ENCODE measurements at regions not wholly inside any gene's neighbourhood (a gene's known extent, or its start where the extent isn't known, plus 50 kb on each side); places are given as distances from the start of the nearest gene placed in this dataset.

GRCh38 chr1:45272913-45273371, 53.8 kb upstream of the HPDL start:
- H3K4me3 ChIP-seq = no peak overlapping the region
- H2AFZ ChIP-seq = no peak overlapping the region; the same call in 1 of the 2 replicates
- no peak overlapping the region for H3K27ac ChIP-seq
- H3K79me2 ChIP-seq (ENCODE audit: low read depth) = no peaks in the 10 kb centered on the region
- no peaks in the 10 kb centered on the region for H4K20me1 ChIP-seq (ENCODE audit: insufficient read depth)
- intact Hi-C loops (cut with micrococcal nuclease; ENCODE audit: unreplicated experiment) = no loop called here
- H3K9me2 ChIP-seq (ENCODE audit: insufficient read depth) = no peaks in the 10 kb centered on the region; the same call in 1 of the 2 replicates
- H3K36me3 ChIP-seq (ENCODE audit: low read depth) = no peaks in the 10 kb centered on the region
- H3K4me2 ChIP-seq = no peak overlapping the region
- 0 out of 2 replicates have a peak, but pooled peaks cover 4% of the 10 kb centered on the region for H3K4me1 ChIP-seq (replicated peaks; ENCODE audit: insufficient read depth)
- ChIA-PET CTCF (no interaction called here), POLR2A (ENCODE audit: unreplicated experiment) (no interaction called here)
- BruUV-seq (replicated peaks) = no TSS peak
- no peaks in the 10 kb centered on the region for H3F3A ChIP-seq (ENCODE audit: insufficient read depth, low read depth)
- TF ChIP-seq CTCF (conservative IDR thresholded peaks at IDR 0.05) = no peak
- no peak for TF ChIP-seq EZH2 (IDR thresholded peaks at IDR 0.05; ENCODE audit: low read depth)
- no peaks in the 10 kb centered on the region for H3K27me3 ChIP-seq (ENCODE audit: insufficient read depth, low read depth)
- DNase-seq = peak in 1 of 2 experiments; percentile 55
- no peaks in the 10 kb centered on the region; the same call in 1 of the 2 replicates for H3K9me3 ChIP-seq (ENCODE audit: insufficient read depth, low read depth)

GRCh38 chr1:45275054-45275453, 51.6 kb upstream of the HPDL start:
- Histone ChIP-seq H3K36me3 (ENCODE audit: low read depth) (no peaks in the 10 kb centered on the region), H3F3A (ENCODE audit: insufficient read depth, low read depth) (no peaks in the 10 kb centered on the region), H3K9me3 (ENCODE audit: insufficient read depth, low read depth) (no peaks in the 10 kb centered on the region; the same call in 1 of the 2 replicates), H3K9me2 (ENCODE audit: insufficient read depth) (no peaks in the 10 kb centered on the region; the same call in 1 of the 2 replicates), H3K79me2 (ENCODE audit: low read depth) (no peaks in the 10 kb centered on the region), H3K27ac (no peak overlapping the region), H3K4me3 (no peak overlapping the region), H4K20me1 (ENCODE audit: insufficient read depth) (no peaks in the 10 kb centered on the region), H3K4me2 (no peak overlapping the region), H2AFZ (no peak overlapping the region), H3K4me1 (replicated peaks; ENCODE audit: insufficient read depth) (0 out of 2 replicates have a peak, but pooled peaks cover 4% of the 10 kb centered on the region), H3K27me3 (ENCODE audit: insufficient read depth, low read depth) (no peaks in the 10 kb centered on the region)
- ChIA-PET CTCF (interaction anchor here (0.6 kb wide), 1 partner anchor 28 kb away, joined by 5 read pairs; no protein-coding TSS in a partner anchor), POLR2A (ENCODE audit: unreplicated experiment) (no interaction called here)
- no TSS peak for BruUV-seq (replicated peaks)
- TF ChIP-seq CTCF (conservative IDR thresholded peaks at IDR 0.05) = no peak
- no peak for TF ChIP-seq EZH2 (IDR thresholded peaks at IDR 0.05; ENCODE audit: low read depth)
- no peak for DNase-seq
- intact Hi-C loops (cut with micrococcal nuclease; ENCODE audit: unreplicated experiment) = no loop called here
